ENCODE measurements at regions not wholly inside any gene's neighbourhood (a gene's known extent, or its start where the extent isn't known, plus 50 kb on each side); places are given as distances from the start of the nearest gene placed in this dataset.
"Not testable (repeated sequence)": the region's sequence is repeated elsewhere in the genome, so short reads cannot be mapped to it uniquely, and the experiment has no call there.

GRCh38 chr5:127133071-127133470 is 59.8 kb upstream of the C5orf63 start:
- no peak for DNase-seq

DNA sequence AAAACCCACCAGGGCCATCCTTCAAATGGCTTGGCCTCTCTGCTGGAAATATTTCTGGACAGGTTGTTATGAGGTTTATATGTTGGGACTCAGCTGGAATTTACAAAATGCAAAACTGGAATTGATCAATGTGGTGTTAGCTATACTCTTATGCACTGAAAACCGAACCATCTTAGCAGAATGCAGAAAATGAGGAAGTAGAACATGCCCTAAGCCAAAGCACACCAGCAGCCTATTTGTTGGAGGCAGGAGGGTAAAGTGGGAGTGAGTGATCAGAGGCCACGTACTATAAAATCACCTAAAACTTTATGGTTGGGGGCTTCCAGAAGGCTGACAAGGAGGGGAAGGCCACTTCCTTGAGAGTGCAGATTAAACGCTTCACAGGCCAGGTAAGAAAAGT is 63.6 kb upstream of the C5orf63 start:
- no peak for DNase-seq

DNA sequence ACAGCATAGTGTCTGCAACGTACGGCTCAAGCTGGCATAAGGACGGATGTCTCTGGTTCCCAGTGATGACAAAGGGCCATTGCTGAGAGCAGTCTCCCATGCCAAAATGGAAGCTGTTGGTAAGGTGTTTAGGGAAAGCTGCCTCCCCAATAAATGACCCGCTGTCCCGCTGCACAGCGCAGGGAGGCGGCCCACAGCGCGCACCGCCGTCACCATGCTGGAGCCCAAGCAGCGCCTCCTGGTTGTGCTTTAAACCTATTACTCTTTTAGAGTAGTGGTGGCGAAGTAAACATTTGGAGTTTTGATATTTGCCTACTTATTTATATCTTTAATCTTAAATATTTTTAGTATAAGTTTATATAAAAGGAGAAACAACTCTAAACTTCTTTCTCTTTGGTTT is 70.4 kb upstream of the C5orf63 start:
- no peak for DNase-seq

GRCh38 chr5:127153031-127153430 is 79.7 kb upstream of the C5orf63 start:
- no peak for DNase-seq

GRCh38 chr5:127153521-127153920 is 80.2 kb upstream of the C5orf63 start:
- DNase-seq, result no peak

DNA sequence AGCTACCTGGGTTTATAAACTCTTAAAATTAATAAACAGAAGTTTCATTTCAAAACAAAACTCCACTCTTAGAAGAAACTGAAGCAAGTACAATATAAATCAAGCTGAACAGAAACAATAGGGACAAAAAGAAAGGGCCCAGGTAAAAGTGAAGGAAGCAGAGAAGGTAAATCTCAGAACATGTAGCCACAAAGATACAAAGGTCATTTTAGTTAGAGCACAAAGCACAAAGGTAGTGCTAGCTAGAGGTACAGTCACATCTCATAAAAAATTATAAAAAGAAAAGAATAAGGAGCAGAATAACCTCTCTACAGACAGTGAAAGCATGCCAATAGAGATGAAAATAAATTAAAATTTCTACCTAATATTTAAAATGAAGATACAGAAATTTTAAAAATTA is 90.4 kb upstream of the C5orf63 start:
- DNase-seq, result no peak

GRCh38 chr5:127170918-127171600 is 97.8 kb upstream of the C5orf63 start:
- no peak for DNase-seq

DNA sequence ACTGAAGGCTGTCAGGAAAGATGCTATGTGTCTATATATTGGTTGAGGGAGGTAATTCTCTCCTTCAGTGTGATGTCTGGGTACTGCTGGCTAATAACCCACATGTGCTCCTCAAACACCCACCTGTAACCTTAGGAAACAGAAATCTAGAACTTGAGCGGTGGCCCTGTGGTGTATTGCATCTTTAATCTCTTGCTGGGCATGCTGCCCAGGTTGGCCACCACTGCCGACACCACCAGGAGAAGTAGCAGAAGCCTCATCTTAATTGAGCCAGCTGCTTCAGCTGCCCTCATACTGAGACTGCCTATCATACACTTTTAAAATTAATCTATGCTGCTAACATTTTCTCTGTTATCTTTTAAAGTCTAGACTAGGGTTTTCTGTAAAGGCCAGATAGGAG is 103.5 kb upstream of the C5orf63 start:
- DNase-seq, result no peak

DNA sequence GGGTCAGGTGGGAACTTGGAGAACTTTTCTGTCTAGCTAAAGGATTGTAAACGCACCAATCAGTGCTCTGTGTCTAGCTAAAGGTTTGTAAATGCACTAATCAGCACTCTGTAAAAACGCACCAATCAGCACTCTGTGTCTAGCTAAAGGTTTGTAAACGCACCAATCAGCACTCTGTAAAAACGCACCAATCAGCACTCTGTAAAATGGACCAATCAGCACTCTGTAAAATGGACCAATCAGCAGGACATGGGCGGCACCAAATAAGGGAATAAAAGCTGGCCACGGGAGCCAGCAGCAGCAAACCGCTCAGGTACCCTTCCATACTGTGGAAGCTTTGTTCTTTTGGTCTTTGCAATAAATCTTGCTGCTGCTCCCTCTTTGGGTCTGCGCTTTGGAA is 108.0 kb upstream of the MEGF10 start:
- not testable (repeated sequence) for DNase-seq

DNA sequence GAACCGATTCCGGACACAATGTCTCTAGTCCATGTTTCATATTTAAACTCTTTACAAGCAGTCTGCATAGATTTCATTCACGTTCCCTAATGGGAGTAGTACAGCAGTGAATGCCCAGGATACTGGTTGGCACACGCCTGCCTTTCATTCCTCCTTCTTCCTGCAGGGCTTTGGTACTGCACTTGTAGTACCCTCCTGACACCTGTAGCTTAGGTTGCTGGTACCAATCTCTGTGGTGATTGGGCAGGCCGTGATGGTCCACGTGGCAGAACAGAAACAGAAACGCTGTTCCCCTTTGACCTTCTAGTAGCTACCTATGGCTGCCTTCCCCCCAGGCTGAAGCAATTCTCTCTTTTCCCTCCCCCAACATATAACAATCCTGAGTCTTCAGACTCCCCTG is 107.3 kb upstream of the MEGF10 start:
- no peak for DNase-seq

DNA sequence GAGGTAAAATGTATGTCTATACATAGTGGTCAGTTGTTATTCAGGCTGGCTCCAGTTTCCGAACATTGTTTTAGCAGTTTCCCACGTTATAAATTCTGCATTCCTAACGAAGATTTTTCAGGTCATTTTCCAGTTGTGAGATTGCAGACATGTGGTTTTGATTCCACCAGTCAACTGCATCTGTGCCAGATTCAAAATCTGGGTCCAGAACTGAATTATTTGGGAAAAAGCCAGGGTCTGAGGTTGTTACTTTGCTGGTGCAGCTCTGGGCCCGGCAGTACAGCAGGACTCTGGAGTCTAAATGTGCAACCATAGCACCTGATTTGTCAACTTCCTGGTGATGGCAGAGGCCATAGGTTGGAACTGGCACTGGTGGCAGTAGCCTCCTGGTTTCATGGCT is 105.7 kb upstream of the MEGF10 start:
- DNase-seq, result no peak

DNA sequence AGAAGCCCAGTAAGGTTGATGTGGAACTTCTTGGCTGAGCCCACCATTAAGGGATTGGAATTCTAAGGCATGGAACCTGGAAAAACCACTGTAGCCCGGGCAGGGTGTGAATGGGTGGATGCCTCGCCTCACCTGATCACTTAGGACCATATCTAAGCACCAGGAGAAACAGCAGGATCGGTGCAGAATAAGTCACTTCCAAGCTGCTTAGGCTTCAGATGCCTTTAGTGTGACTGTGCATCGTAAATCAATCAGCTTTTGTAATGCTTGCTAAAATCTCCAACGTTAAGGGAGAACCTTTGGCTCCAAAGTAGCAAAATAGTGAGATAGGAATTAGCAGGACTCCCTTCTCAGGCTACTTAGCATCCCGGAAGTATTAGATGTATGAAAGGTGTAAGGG is 103.9 kb upstream of the MEGF10 start:
- no peak for DNase-seq

DNA sequence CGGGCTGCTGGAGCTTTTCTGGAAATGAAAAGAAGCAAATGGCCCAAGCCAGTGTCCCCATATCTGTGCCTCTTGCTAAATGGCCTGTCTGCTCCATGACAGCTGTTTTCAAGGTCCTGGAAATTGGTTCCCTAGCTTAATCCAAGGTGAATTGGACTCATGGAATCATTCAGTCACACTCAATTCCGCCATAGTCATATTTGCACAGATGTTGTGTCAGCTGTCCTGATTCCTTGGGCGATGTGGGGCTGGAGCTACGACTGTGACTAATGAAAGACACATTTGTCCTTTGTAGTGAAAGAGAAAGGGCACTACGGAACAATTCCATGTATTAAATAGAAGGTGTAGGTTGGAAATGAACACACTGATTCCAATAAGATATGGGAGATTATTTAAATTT is 102.9 kb upstream of the MEGF10 start:
- DNase-seq, result no peak

DNA sequence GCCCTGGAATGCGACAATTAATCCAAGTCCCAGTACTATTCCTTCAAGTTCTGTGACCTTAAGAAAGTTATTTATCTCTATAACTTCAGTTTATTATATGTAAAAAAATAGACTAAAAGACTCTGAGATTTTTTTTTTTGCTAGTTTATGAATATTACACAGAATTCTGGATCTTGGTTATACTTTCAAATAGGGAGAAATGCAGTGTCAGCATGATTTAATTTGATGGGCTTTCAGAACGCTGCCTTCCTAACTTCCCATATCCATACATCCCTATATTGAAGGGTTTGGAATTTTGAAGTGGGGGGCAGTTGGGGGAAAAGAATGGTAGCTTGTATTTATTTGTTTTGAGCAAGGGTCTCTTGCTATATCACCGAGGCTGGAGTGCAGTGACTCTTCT is 98.4 kb upstream of the MEGF10 start:
- no peak for DNase-seq

GRCh38 chr5:127192836-127193338 is 97.7 kb upstream of the MEGF10 start:
- DNase-seq, result no peak

- no peak for DNase-seq
Observed at GRCh38 chr5:127196042-127196441, 94.6 kb upstream of the MEGF10 start.

DNA sequence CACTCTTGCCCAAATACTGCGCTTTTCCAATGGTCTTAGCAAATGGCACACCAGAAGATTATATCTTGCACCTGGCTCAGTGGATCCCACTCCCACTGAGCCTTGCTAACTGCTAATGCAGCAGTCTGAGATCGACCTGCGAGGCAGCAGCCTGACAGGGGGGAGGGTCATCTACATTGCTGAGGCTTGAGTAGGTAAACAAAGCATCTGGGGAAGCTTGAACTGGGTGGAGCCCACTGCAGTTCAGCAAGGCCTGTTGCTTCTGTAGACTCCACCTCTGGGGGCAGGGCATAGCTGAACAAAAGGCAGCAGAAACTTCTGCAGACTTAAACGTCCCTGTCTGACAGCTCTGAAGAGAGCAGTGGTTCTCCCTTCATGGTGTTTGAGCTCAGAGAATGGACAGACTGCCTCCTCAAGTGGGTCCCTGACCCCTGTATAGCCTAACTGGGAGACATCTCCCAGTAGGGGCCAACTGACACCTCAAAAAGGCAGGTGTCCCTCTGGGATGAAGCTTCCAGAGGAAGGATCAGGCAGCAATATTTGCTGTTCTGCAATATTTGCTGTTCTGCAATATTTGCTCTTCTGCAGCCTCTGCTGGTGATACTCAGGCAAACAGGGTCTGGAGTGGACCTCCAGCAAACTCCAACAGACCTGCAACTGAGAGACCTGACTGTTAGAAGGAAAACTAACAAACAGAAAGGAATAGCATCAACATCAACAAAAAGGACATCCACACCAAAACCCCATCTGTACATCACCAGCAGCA is 93.0 kb upstream of the MEGF10 start:
- DNase-seq, result not testable (repeated sequence)

DNA sequence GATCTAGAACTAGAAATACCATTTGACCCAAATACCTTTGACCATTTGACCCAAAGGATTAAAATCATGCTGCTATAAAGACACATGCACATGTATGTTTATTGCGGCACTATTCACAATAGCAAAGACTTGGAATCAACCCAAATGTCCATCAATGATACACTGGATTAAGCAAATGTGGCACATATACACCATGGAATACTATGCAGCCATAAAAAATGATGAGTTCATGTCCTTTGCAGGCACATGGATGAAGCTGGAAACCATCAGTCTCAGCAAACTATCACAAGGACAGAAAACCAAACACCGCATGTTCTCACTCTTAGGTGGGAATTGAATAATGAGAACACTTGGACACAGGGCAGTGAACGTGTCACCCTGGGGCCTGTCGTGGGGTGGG is 87.9 kb upstream of the MEGF10 start:
- DNase-seq, result not testable (repeated sequence)

- DNase-seq, result no peak
Observed at GRCh38 chr5:127203818-127204217, 86.8 kb upstream of the MEGF10 start.

DNA sequence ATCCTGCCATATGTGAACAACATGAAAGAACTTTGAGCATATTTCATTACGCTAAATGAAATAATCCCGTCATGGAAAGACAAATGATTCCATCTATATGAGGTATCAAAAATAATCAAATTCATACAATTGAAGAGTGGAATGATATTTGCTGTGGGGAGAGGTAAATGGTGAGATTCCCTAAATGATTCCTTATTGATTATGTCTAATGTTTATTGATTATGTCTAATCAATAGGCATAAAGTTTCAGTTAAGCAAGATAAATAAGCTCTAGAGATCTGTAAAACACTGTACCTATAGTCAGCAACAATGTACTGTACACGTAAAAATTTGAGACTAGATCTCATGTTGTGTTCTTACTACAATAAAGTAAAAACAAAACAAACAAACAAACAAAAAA is 85.4 kb upstream of the MEGF10 start:
- no peak for DNase-seq

GRCh38 chr5:127206320-127207113 is 84.1 kb upstream of the MEGF10 start:
- DNase-seq, result no peak

DNA sequence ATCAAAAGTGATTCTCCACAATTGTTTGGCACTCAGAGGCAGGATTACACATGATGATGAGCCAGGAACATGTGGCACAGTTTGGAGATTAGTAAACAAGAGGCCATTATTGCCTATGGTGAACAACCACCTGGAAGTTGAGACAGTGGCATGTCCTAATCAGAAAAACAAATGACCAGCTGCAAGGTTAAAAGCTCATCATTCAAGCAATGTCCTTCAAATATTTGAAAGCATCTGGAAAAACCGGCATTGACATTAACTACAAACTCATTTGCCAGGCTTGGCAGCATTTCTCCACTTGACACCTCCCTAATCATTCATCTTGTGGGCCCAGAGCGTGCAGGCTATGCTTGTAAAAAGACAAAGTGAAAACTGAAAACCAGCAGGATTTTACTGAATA is 80.6 kb upstream of the MEGF10 start:
- DNase-seq, result no peak

DNA sequence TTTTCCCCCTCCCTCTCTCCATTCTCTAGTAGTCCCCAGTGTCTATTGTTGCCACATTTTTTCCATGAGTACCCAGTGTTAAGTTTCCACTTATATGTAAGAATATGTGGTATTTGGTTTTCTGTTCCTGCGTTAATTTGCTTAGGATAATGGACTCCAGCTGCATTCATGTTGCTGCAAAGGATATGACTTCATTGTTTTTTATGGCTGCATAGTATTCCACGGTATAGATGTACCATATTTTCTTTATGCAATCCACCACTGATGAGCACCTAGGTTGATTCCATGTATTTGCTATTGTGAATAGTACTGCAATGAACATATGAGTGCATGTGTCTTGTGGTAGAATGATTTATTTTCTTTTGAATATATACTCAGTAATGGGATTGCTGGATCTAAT is 77.4 kb upstream of the MEGF10 start:
- no peak for DNase-seq
